ENCODE measurements at regions not wholly inside any gene's neighbourhood (a gene's known extent, or its start where the extent isn't known, plus 50 kb on each side); places are given as distances from the start of the nearest gene placed in this dataset.

- no peak for DNase-seq
Measured at GRCh38 chr3:117201901-117202774, 492.6 kb downstream of the TUSC7 start.

GRCh38 chr3:117217355-117217754, 507.8 kb downstream of the TUSC7 start:
- DNase-seq: no peak

- no peak for DNase-seq
Measured at GRCh38 chr3:117217760-117218316, 508.3 kb downstream of the TUSC7 start.

GRCh38 chr3:117218641-117219048, 509.1 kb downstream of the TUSC7 start:
- no peak for DNase-seq

- no peak for DNase-seq
Measured at GRCh38 chr3:117219296-117219695, 509.7 kb downstream of the TUSC7 start.

- no peak for DNase-seq
Measured at GRCh38 chr3:117226932-117227331, 517.4 kb downstream of the TUSC7 start.

- DNase-seq: no peak
Measured at GRCh38 chr3:117228466-117228865, 518.9 kb downstream of the TUSC7 start.

GRCh38 chr3:117230924-117231323, 521.3 kb downstream of the TUSC7 start:
- no peak for DNase-seq

GRCh38 chr3:117234331-117234730, 524.8 kb downstream of the TUSC7 start:
- DNase-seq: peak; percentile 92

GRCh38 chr3:117235304-117235703, 525.7 kb downstream of the TUSC7 start:
- DNase-seq: no peak

GRCh38 chr3:117238806-117239205, 529.2 kb downstream of the TUSC7 start:
- peak; percentile 22 for DNase-seq

- no peak for DNase-seq
Measured at GRCh38 chr3:117243657-117244056, 534.1 kb downstream of the TUSC7 start.

- no peak for DNase-seq
Measured at GRCh38 chr3:117246771-117247555, 537.4 kb downstream of the TUSC7 start.

GRCh38 chr3:117248153-117248552, 538.6 kb downstream of the TUSC7 start:
- DNase-seq: no peak

- no peak for DNase-seq
Measured at GRCh38 chr3:117252208-117252607, 542.6 kb downstream of the TUSC7 start.

GRCh38 chr3:117252651-117253050, 543.1 kb downstream of the TUSC7 start:
- DNase-seq: no peak

- DNase-seq: peak; percentile 56
Measured at GRCh38 chr3:117253636-117254035, 544.1 kb downstream of the TUSC7 start.

GRCh38 chr3:117254985-117255384, 545.4 kb downstream of the TUSC7 start:
- DNase-seq: no peak

GRCh38 chr3:117255736-117256135, 546.2 kb downstream of the TUSC7 start:
- DNase-seq: no peak

GRCh38 chr3:117261983-117262421, 552.4 kb downstream of the TUSC7 start:
- no peak for DNase-seq

GRCh38 chr3:117263270-117263669, 553.7 kb downstream of the TUSC7 start:
- no peak for DNase-seq

- DNase-seq: no peak
Measured at GRCh38 chr3:117263745-117264144, 554.2 kb downstream of the TUSC7 start.

- DNase-seq: no peak
Measured at GRCh38 chr3:117264204-117264994, 554.8 kb downstream of the TUSC7 start.
